IPS-18c (cell line): ENCODE measurements at regions not wholly inside any gene's neighbourhood (a gene's known extent, or its start where the extent isn't known, plus 50 kb on each side); places are given as distances from the start of the nearest gene placed in this dataset.

ENCODE experiments used
- H3K4me3 ChIP-seq: 2 replicates; pipeline ENCODE4 v1.7.0; 2013; ENCODE audit warnings: low read depth, mild to moderate bottlenecking, low read length, moderate library complexity; ENCODE audit not compliant: insufficient read depth
- H3K9me3 ChIP-seq: one replicate; pipeline ENCODE4 v1.6.1; 2013; ENCODE audit warnings: mild to moderate bottlenecking, low read length, moderate library complexity; ENCODE audit not compliant: control insufficient read depth, insufficient read depth

- H3K9me3 ChIP-seq, result no peaks in the 10 kb centered on the region
- no peak overlapping the region for H3K4me3 ChIP-seq
Measured at GRCh38 chr1:55375617-55376258, 160.6 kb upstream of the USP24 start.

GRCh38 chr1:55374801-55375616, 159.8 kb upstream of the USP24 start:
- Histone ChIP-seq H3K4me3 (no peak overlapping the region), H3K9me3 (no peaks in the 10 kb centered on the region)

DNA sequence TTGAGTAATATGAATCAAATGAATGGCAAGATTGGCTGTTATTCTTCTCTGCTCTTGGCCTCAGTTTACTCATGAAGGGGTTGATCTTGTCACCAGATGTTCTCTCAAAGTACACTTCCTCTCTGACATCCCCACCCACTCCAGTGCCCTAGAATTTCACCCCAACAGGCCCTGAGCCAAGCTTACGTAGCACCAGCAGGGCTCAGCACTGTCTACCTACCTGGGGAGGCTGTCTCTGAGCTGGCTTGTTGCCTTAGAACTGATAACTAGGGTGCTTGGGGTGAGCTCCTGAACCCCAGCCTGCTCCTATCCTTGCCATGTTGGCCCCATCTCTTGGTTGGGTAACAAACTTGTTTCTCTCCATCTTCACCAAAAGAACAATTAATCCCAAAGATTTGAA, 159.1 kb upstream of the USP24 start:
- Histone ChIP-seq H3K9me3 (no peaks in the 10 kb centered on the region), H3K4me3 (no peak overlapping the region)

DNA sequence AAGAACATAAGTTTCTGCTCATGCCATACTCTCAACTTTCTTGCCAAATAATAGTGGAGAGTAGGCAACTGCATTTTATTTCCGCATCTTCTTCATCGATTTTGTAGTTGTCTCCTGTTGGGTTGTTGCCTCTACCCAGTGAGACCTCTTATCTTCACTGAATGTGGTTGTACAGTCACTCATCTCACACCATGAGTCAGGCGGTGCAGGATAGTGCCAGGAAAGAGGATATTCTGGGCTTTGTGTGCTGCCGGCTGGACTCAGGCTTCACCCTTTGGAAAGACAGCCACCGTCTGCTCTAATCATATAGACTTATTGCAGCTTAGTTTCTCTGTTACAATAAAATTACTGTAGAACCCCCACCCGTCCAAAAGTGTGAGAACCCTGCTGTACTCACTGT, 154.3 kb upstream of the USP24 start:
- Histone ChIP-seq H3K4me3 (no peak overlapping the region), H3K9me3 (peaks cover 2% of the 10 kb centered on the region)

DNA sequence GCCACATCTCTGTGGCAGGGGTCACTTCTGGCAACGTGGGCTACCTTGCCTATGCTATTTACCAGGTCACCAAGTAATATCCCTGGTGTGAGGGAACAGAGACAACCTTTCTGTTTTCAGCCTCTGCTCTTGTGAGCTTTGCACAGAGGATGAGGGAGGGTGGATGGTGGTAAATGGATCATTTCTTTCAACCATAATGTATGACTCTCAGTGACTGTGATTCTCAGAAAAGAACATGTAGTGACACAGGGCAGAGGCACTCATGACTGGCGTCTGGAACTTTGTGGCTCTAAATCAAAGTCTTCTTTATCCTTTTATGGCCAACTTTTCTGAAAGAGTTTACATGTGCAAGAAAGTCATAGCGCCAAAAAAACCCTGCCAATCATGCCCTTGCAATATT, 153.5 kb upstream of the USP24 start:
- no peak overlapping the region for H3K4me3 ChIP-seq
- H3K9me3 ChIP-seq, result peaks cover 2% of the 10 kb centered on the region

DNA sequence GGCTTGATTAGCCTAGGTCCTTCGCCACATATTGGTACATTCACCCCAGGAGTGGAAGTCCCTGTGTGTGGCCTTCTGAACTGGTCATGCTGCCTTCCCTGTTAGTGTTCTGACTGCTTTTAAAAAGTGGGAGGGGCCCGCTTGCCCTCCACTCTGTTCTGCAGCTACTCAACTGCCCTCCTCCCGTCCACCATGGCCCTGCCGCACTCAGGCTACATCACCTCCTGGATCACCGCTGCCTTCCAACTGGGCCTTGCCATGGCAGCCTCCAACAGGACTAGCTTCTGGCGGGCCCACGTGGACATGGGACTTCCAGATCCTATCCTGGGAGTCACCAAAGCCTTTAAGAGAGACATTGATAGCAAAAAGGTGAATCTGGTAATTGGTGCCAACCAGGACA, 152.1 kb upstream of the USP24 start:
- Histone ChIP-seq H3K4me3 (no peak overlapping the region), H3K9me3 (peaks cover 2% of the 10 kb centered on the region)

DNA sequence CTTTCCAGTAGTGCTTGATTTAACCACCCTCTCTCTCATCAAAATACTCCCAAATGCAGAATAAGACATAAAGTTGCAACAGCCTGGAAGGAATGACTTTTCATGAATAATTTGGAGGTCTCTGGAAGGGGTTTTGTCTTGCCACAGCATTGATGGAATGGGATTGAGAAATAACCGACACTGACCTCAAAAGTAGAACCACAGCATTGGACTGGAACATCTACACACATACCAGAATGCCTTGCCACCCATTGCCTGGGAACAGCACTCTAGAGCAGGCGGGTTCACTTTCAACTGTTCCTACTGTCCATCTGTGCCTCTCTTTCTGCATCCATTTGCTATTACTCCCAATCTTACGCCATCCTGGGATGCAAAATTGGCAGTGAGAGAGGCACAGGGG, 149.1 kb upstream of the USP24 start:
- Histone ChIP-seq H3K9me3 (peaks cover 2% of the 10 kb centered on the region), H3K4me3 (no peak overlapping the region)

DNA sequence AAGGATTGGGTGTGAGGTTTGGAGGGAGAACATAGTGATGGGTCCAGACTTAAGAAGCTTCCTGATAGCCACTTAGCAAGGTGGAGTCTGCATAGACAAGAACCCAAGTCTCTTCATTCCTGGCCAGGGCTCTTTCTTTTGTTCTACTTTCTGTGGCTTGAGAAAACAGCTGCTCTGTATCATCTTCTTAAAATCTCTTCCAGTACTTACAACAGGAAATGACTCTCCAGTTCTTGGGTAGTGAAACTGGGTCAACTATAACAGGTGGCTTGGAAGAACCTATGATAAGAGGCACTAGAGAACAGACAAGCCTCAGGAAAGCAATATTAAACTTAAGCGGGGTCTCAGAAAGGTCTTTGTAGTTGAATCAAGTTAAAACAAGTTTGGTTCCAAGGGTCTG, 148.1 kb upstream of the USP24 start:
- Histone ChIP-seq H3K9me3 (no peaks in the 10 kb centered on the region), H3K4me3 (no peak overlapping the region)

GRCh38 chr1:55362558-55362957, 147.4 kb upstream of the USP24 start:
- H3K4me3 ChIP-seq, result no peak overlapping the region

DNA sequence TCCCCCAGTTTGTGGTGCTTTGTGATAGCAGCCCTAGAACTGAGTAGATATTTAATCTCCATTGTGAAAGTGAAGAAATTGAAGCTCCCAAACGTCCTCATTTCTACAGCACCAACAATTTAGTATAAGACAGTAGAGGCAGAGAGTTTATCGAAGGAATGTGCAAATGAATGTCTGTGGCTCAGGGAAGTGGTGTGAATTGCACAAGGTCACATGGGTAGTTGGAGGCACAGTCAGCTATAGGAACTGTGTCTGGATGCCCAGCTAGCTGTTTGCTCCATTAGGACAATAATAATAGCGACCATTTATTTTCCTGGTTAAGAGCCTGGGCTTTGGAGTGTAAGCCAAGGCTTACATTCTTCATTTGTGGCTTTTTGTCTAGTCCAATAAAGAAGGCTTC, 144.4 kb upstream of the USP24 start:
- Histone ChIP-seq H3K9me3 (no peaks in the 10 kb centered on the region), H3K4me3 (no peak overlapping the region)

More at GRCh38 chr1:55362558-55362957, 147.4 kb upstream of the USP24 start:
- H3K9me3 ChIP-seq, result no peaks in the 10 kb centered on the region

DNA sequence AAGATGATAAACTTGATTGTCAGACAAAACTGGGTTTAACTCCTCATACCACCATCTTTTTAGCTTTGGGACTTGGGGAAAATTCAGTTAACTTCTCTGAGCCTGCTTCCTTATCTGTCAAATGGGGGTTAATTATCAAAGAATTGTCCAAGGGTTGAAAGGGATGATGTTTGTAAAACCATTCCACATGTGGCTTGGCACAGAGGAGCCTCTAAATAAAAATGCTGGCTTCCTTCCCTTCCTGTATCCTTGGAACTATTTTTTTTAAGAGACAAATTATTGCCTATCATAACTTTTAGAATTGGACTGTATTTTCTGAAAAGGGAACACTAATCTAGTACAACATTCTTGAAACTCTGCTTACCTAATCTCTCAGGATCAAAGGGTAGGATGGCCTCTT, 143.4 kb upstream of the USP24 start:
- Histone ChIP-seq H3K4me3 (no peak overlapping the region), H3K9me3 (no peaks in the 10 kb centered on the region)

GRCh38 chr1:55355549-55355948, 140.4 kb upstream of the USP24 start:
- Histone ChIP-seq H3K9me3 (no peaks in the 10 kb centered on the region), H3K4me3 (no peak overlapping the region)

- H3K4me3 ChIP-seq, result no peak overlapping the region
- no peaks in the 10 kb centered on the region for H3K9me3 ChIP-seq
Measured at GRCh38 chr1:55353707-55354620, 138.8 kb upstream of the USP24 start.

DNA sequence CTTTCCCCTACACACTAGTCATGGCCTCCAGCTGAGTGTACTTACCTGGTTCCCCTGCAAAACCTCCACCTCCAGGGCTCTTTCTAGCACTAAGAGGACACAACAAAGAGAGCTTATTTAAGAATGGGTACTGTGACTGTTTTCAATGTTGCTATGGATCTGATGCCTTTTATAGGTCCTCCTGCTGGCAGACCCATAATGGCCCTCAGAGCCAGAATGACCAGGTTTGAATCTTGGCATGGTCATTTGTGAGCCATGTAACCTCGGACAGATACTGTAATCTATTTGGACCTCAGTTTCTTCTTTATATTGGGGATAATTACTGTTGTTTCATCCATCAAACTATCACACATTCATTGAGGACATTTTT, 137.6 kb upstream of the USP24 start:
- no peak overlapping the region for H3K4me3 ChIP-seq
- no peaks in the 10 kb centered on the region for H3K9me3 ChIP-seq

DNA sequence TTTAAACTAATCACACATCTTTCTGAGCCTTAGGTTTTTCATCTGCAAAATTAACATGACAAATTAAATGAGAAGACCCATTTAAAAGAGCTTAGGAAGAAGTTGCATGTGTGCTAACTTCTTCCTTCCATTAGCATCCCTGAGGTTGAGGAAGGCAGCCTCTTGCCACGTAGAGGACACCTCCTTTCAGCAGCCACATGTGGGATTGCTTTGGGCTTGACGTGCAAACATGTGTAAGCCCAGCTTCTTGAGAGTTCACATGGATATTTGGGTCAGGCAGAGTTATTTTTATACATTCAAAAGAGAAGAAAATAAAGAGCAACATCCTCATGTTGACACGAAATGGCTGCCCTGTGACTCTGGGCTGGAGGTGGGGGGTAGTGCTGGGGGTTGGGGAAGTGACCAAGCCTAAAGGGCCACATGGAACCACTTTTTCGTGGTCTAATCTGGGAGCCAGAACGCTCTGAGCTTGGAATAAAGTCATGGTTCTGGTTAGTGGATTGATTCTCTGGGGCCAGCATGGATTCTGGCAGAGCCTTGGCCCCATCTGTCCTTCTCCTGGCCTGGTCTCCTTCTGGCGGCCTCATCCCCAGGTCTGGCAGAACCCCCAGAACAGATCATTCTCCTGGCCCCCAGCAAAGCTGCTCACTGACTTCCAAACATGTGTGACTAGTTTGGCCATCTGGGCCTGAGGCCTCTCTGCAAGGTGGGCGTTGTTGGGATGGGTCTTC, 137.1 kb upstream of the USP24 start:
- no peaks in the 10 kb centered on the region for H3K9me3 ChIP-seq

DNA sequence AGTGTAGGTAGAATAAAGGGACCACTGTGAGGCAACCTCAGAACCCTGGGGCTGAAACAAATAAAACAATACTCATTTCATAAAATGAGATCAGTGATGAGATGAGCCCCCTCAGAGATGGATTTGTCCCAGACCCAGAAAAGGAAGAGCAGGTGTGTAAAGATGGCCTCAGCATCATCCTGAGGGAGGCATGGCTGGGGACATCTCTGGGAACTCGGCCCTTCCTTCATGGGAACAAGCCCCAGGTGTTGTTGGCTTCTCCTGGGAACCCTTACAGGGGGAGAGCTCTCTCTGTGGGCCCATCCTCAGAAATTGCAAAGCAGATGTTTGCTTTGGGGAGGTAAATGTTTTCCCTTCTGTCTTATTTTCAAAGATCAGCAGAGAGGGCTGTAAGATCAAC, 133.2 kb upstream of the USP24 start:
- no peaks in the 10 kb centered on the region for H3K9me3 ChIP-seq

More for the DNA sequence above, 137.1 kb upstream of the USP24 start:
- no peak overlapping the region for H3K4me3 ChIP-seq

GRCh38 chr1:55347866-55348265, 132.7 kb upstream of the USP24 start:
- H3K4me3 ChIP-seq, result no peak overlapping the region
- H3K9me3 ChIP-seq, result no peaks in the 10 kb centered on the region

More for the DNA sequence above, 133.2 kb upstream of the USP24 start:
- H3K4me3 ChIP-seq, result no peak overlapping the region
